MM.1S (cell line): ENCODE measurements at regions not wholly inside any gene's neighbourhood (a gene's known extent, or its start where the extent isn't known, plus 50 kb on each side); places are given as distances from the start of the nearest gene placed in this dataset.

Experiments used
- DNase-seq: peaks from one replicate; pipeline ENCODE4 v3.0.0-alpha.2; 2015
- H2AFZ ChIP-seq: fragments of 300-600 bp; sonication (generic); 2 replicates; pipeline ENCODE4 v1.6.0; 2016; ENCODE audit warnings: antibody characterized with exemption, low read length
- H3F3A ChIP-seq: fragments of 300-600 bp; sonication (generic); 2 replicates; pipeline ENCODE4 v1.6.1; 2016; ENCODE audit warnings: mild to moderate bottlenecking, antibody characterized with exemption, low read length, moderate library complexity, mixed read lengths; ENCODE audit not compliant: insufficient read depth
- H3K27ac ChIP-seq: fragments of 300-600 bp; sonication (generic); 2 replicates; pipeline ENCODE4 v1.5.1; 2016; ENCODE audit warnings: mild to moderate bottlenecking, low read length
- H3K27me3 ChIP-seq: fragments of 300-600 bp; sonication (generic); replicated peaks from 2 replicates; pipeline ENCODE4 v1.6.0; 2016; ENCODE audit warnings: low read length; ENCODE audit not compliant: insufficient read depth
- H3K36me3 ChIP-seq: fragments of 300-600 bp; sonication (generic); replicated peaks from 2 replicates; pipeline ENCODE4 v1.6.1; 2016; ENCODE audit warnings: mild to moderate bottlenecking, low read length, mixed read lengths; ENCODE audit not compliant: insufficient read depth
- H3K4me1 ChIP-seq: fragments of 300-600 bp; sonication (generic); 2 replicates; pipeline ENCODE4 v1.6.1; 2016; ENCODE audit warnings: low read length, mixed read lengths
- H3K4me2 ChIP-seq: fragments of 300-600 bp; sonication (generic); 2 replicates; pipeline ENCODE4 v1.6.0; 2016; ENCODE audit warnings: low read depth, low read length
- H3K4me3 ChIP-seq: fragments of 300-600 bp; sonication (generic); 2 replicates; pipeline ENCODE4 v1.5.1; 2016; ENCODE audit warnings: low read length, mixed read lengths
- H3K79me2 ChIP-seq: fragments of 300-600 bp; sonication (generic); 2 replicates; pipeline ENCODE4 v1.6.1; 2016; ENCODE audit warnings: mixed run types, low read length, mixed read lengths
- H3K9ac ChIP-seq: fragments of 300-600 bp; sonication (generic); 2 replicates; pipeline ENCODE4 v1.6.1; 2016; ENCODE audit warnings: low read length, mixed read lengths
- H3K9me2 ChIP-seq: fragments of 300-600 bp; sonication (generic); replicated peaks from 2 replicates; pipeline ENCODE4 v1.6.1; 2016; ENCODE audit warnings: mild to moderate bottlenecking, low read length, mixed read lengths; ENCODE audit not compliant: insufficient read depth
- H3K9me3 ChIP-seq: fragments of 300-600 bp; sonication (generic); replicated peaks from 2 replicates; pipeline ENCODE4 v1.6.1; 2016; ENCODE audit warnings: mild to moderate bottlenecking, low read length, mixed read lengths; ENCODE audit not compliant: insufficient read depth
- H4K20me1 ChIP-seq: fragments of 300-600 bp; sonication (generic); 2 replicates; pipeline ENCODE4 v1.6.1; 2016; ENCODE audit warnings: mild to moderate bottlenecking, low read length, moderate library complexity, mixed read lengths; ENCODE audit not compliant: insufficient read depth
- EZH2 ChIP-seq: fragments of 300-600 bp; sonication (generic); optimal IDR thresholded peaks from 2 replicates; pipeline ENCODE3; 2017; ENCODE audit warnings: low read depth, mild to moderate bottlenecking, antibody characterized with exemption, low read length, mixed read lengths
- EZH2phosphoT487 ChIP-seq: fragments of 300-600 bp; sonication (generic); IDR thresholded peaks from 2 replicates; pipeline ENCODE4 v1.6.1; 2018; ENCODE audit warnings: antibody characterized with exemption, low read length
- TF ChIP-seq, protein P1 (sequence below): fragments of 300-600 bp; sonication (generic); IDR thresholded peaks from 2 replicates; pipeline ENCODE4 v1.5.1; 2016; ENCODE audit warnings: antibody characterized with exemption, low read length, mixed read lengths

DNA sequence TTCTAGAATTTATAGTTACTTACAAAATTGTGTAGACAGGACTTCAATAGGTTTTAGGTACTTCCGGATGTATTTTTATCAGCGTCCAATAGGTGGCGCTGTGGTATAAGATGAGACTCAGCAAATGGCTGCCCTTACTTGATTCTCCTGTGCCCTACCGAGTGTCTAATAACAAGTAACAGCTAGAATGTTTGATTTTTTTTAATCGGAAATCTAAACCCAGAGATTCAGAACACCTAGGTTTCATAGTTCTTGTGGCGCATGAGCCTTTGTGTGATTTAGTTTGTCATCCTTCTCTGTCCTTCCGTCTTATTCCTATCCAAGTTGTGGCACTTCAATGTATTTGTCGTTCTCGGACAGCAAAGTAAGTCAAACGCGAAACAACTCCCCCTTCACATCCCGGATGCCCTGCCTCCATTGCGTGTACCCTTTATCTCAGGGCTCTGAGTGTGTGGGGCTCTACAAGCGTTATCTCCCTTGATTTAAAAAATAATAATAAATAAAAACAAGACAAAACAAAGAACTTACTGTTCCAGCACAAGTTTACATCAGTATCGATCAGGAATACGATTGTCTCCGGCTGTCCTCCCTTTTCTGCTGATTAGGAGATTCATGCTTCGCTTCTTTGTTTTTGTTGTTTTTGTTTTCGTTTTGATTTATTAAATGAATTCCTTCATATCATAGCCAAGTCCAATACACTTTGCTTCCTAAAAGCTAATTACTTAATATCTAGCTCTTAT is 50.7 kb upstream of the SLC30A5 start:
- H3K9me2 ChIP-seq, result no peaks in the 10 kb centered on the region
- peak overlapping the region; percentile 70 for H3K4me3 ChIP-seq
- H3K4me2 ChIP-seq, result peak overlapping the region; percentile 64
- H3K27ac ChIP-seq, result no peak overlapping the region
- no peaks in the 10 kb centered on the region for H3K36me3 ChIP-seq
- H3K9me3 ChIP-seq, result no peaks in the 10 kb centered on the region
- peak; percentile 88 for DNase-seq
- H2AFZ ChIP-seq, result peak overlapping the region; percentile 86
- no peaks in the 10 kb centered on the region for H3F3A ChIP-seq
- no peaks in the 10 kb centered on the region for H4K20me1 ChIP-seq
- TF ChIP-seq, protein P1, sequence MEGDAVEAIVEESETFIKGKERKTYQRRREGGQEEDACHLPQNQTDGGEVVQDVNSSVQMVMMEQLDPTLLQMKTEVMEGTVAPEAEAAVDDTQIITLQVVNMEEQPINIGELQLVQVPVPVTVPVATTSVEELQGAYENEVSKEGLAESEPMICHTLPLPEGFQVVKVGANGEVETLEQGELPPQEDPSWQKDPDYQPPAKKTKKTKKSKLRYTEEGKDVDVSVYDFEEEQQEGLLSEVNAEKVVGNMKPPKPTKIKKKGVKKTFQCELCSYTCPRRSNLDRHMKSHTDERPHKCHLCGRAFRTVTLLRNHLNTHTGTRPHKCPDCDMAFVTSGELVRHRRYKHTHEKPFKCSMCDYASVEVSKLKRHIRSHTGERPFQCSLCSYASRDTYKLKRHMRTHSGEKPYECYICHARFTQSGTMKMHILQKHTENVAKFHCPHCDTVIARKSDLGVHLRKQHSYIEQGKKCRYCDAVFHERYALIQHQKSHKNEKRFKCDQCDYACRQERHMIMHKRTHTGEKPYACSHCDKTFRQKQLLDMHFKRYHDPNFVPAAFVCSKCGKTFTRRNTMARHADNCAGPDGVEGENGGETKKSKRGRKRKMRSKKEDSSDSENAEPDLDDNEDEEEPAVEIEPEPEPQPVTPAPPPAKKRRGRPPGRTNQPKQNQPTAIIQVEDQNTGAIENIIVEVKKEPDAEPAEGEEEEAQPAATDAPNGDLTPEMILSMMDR, result peak; percentile 80
- no peak for TF ChIP-seq EZH2
- no peak for TF ChIP-seq EZH2phosphoT487
- no peaks in the 10 kb centered on the region for H3K27me3 ChIP-seq
- no peaks in the 10 kb centered on the region for H3K79me2 ChIP-seq
- peak overlapping the region; percentile 30; the same call in 1 of the 2 replicates for H3K9ac ChIP-seq
- H3K4me1 ChIP-seq, result peaks cover 6% of the 10 kb centered on the region; the same call in 1 of the 2 replicates

DNA sequence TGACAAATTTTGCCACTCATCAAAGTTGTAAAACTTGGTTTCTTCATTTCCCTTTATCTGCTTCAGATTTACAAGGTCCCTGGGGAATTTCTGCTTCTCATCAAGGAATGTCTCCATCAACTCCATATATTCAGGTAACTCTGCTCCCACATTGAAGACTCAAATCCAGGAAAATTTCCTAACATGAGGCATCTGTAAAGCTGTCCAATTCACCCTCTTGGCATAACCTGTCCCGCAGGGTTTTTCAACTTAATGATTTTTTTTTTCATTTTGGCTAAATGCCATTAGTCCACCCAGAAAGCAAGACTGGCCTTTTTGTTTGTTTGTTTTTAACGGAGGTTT is 50.2 kb upstream of the SLC30A5 start:
- Histone ChIP-seq H3K27me3 (no peaks in the 10 kb centered on the region), H3K79me2 (no peaks in the 10 kb centered on the region), H3K4me3 (peak overlapping the region; percentile 70), H3K9me2 (no peaks in the 10 kb centered on the region), H3K9ac (peak overlapping the region; percentile 30; the same call in 1 of the 2 replicates), H3F3A (no peaks in the 10 kb centered on the region), H3K36me3 (no peaks in the 10 kb centered on the region), H3K4me2 (peak overlapping the region; percentile 64), H3K27ac (no peak overlapping the region), H3K9me3 (no peaks in the 10 kb centered on the region), H3K4me1 (peaks cover 6% of the 10 kb centered on the region; the same call in 1 of the 2 replicates), H2AFZ (peak overlapping the region; percentile 86), H4K20me1 (no peaks in the 10 kb centered on the region)
- no peak for TF ChIP-seq EZH2phosphoT487
- TF ChIP-seq EZH2, result no peak
- TF ChIP-seq, protein P1, result no peak
- no peak for DNase-seq
